Epithelial cell of esophagus (primary cell): ENCODE measurements at regions not wholly inside any gene's neighbourhood (a gene's known extent, or its start where the extent isn't known, plus 50 kb on each side); places are given as distances from the start of the nearest gene placed in this dataset.

Experiments
- DNase-seq: peaks from one replicate; pipeline ENCODE4 v3.0.0; 2010; ENCODE audit warnings: low read depth
- H3K4me3 ChIP-seq: 2 replicates; pipeline ENCODE4 v1.5.1; 2011; ENCODE audit warnings: mild to moderate bottlenecking, low read length, control low read depth
- CTCF ChIP-seq: IDR thresholded peaks from 2 replicates; pipeline ENCODE4 v1.5.1; 2011; ENCODE audit warnings: low read depth, mild to moderate bottlenecking, low read length, control low read depth, inconsistent platforms; ENCODE audit not compliant: insufficient read depth; ENCODE audit errors: missing control alignments

DNA sequence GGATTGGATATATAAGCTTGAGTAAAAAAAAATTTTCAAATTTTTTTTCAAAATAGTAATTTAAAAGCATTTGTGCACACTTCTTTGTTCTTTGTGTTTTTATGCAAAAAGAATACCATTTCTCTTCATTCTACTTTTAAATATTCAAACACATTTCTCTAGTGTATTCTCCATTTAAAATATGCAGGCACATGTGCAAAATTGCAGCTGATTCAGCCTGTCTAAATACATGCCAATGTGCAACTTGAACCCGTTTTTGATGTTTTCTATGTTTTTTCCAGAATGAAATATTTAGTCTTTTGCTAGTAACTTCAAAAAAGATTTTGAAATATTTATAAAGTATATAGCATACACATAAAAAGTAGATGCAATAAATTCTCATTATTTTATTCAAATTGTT is 411.8 kb downstream of the MMUT start:
- no peak for DNase-seq
- no peak for TF ChIP-seq CTCF
- no peak overlapping the region for H3K4me3 ChIP-seq

- no peak for DNase-seq
- no peak overlapping the region for H3K4me3 ChIP-seq
- no peak for TF ChIP-seq CTCF
Measured at GRCh38 chr6:49050584-49050983, 412.5 kb downstream of the MMUT start.

GRCh38 chr6:49038294-49038822 is 424.7 kb downstream of the MMUT start:
- H3K4me3 ChIP-seq = no peak overlapping the region
- TF ChIP-seq CTCF = no peak
- no peak for DNase-seq

DNA sequence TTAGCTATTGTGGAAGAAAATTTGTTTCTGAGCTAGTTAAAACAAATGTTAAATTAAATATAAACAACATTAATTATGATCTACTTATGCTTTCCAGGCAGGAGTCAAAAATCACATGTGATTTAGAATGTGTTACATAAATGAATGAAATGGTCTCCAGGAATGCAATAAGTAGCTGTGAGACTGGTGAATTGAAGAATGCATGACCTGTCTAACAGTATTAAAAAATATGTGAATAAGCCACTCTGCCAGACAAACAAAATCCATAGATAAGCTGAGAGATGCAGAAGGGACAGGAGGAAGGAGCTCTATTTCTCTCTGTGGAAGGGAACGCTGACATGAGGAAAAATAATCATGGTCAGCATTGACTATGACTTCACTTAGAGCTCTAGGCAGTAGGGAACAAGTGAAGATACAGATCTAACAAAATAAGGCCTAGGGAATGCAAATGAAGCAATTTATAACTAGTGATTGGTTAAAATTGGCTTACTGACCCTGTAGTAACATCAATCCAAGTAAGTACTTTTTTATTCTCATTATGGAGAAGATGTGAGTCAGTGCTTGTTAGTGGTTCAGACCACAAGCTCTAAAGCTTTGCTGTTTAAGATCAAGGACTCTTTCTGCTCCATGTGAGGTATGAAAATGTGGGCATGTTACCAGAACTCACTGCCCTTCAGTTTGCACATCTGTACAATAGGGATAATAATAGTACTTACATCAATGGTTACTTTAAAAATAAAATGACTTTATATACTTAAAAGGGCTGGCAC is 432.6 kb downstream of the MMUT start:
- no peak for TF ChIP-seq CTCF
- DNase-seq = no peak
- no peak overlapping the region for H3K4me3 ChIP-seq

- no peak for DNase-seq
- no peak overlapping the region for H3K4me3 ChIP-seq
- no peak for TF ChIP-seq CTCF
Measured at GRCh38 chr6:49027644-49028043, 435.4 kb downstream of the MMUT start.

DNA sequence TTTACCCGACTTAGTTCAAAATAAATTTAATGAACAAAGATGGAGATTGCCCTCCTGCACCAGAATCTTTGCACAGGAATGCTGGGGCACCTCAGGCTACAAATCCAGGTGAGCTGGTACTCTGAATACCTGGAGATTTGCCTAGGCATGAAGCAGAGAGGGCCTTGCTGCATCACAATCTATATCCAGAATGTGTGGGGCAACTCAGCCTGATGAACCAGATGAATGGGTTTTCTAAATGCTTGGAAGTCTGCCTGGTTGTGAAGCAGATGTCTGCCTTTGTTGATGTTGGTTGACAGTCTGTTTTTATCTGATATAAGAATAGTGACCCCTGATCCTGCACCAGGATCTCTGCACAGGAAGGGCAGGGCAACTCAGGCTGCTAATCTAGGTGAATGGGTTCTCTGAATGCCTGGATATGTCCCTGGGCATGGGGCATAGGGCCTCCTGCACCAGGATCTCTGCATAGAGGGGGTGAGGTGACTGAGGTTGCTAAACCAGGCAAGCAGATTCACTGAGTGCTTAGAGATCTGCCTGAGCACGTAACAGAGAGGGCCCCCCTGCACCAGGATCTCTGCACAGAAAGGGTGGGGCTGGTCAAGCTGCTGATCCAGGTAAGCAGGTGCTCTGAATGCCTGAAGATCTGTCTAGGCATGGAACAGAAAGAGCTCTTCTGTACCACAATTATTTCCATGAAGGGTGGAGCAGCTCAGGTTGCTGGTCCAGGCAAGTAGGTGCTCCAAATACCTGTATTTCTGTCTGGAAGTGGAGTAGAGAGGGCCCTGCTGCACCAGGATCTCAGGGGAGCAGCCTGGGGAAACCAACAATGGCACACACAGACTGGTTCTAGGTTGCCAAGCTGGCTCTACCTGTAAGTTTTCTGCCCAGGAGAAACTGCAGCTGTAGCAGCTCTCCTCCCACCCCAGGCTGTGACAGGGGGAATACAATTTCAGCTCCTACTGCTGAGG is 437.5 kb downstream of the MMUT start:
- peak; percentile 87 for DNase-seq
- TF ChIP-seq CTCF = no peak

More for the DNA sequence above, 437.5 kb downstream of the MMUT start:
- no peak overlapping the region for H3K4me3 ChIP-seq
